GM21529 (cell line): ENCODE measurements at regions not wholly inside any gene's neighbourhood (a gene's known extent, or its start where the extent isn't known, plus 50 kb on each side); places are given as distances from the start of the nearest gene placed in this dataset.

Experiments used
- ATAC-seq: cut with Tn5 transposase; IDR thresholded peaks from one replicate; pipeline ENCODE4 v1.9.1; 2021; ENCODE audit not compliant: unreplicated experiment

DNA sequence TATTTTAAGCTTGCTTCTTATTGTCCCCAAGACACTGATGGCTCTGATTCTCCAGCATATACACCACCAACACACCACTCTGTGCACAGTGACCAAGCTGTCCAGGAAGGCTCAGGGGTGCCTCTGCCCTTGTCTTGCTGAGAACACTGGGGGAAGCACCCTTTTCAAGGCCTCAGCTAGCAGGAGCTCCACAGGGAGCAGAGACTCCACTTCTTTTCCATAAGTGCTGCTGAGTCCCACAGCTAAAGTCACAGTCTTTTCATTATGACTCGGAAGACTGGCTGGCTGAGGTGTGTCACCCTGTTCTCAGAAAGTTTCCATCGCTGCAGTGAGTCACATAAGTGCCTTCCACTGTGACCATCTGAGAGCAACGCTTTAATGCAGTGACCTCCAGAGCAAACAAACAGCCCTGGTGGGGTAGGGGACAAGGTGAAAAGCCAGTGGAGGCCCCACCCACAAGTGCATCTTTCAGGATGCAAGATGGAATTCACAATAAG, 226.9 kb upstream of the CHRNA7 start:
- ATAC-seq = no peak

DNA sequence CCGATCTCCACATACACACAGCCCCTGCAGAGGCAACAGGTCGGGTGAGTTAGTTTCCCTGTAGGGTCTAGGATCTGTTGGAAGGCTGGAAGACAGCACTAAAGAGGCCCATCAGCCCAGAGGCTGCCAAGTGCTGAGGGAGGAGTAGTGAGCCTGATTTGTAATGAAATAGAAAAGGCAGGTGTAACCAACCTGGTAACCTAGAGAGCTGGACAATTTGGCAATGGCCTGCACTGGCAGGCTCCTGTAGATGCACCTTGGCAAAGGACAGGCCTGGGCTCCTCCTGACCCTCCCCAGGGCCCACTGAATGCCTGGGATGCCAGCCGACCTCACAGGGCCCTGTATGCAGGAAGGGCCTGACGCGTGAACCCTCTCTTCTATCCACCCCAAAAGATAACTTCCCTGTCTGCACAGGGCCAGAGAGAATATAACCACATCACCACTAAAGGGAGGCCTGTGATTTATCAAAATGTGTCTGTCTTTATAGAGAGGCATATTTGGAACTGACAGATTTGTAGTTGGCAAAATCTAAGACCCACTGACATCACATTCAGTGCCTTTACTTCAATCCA, 225.1 kb upstream of the CHRNA7 start:
- ATAC-seq = no peak

DNA sequence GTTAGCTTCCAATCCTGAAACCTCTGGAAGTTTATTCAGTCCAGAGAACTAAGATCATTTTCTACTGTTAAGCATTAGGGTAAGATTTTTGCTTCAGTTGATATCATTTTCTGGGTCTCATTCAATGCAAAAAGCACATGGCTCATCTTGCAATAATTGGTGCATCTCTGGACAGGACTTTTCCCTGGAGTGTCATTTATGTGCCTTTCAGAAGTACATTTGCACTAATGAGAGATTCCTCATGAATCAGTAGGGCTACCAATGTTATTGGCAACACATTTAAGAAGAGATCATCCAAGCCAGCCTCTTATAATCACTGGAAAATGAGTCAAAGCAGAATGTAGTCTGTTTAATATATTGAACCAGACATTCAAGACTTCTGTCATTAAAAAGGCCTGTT, 224.2 kb upstream of the CHRNA7 start:
- no peak for ATAC-seq

- no peak for ATAC-seq
Observed at GRCh38 chr15:31811641-31812040, 218.7 kb upstream of the CHRNA7 start.

- ATAC-seq = no peak
Observed at GRCh38 chr15:31814082-31814481, 216.2 kb upstream of the CHRNA7 start.

- no peak for ATAC-seq
Observed at GRCh38 chr15:31815411-31816155, 214.7 kb upstream of the CHRNA7 start.

GRCh38 chr15:31822463-31822862, 207.9 kb upstream of the CHRNA7 start:
- ATAC-seq = no peak

GRCh38 chr15:31824024-31824423, 206.3 kb upstream of the CHRNA7 start:
- ATAC-seq = no peak

DNA sequence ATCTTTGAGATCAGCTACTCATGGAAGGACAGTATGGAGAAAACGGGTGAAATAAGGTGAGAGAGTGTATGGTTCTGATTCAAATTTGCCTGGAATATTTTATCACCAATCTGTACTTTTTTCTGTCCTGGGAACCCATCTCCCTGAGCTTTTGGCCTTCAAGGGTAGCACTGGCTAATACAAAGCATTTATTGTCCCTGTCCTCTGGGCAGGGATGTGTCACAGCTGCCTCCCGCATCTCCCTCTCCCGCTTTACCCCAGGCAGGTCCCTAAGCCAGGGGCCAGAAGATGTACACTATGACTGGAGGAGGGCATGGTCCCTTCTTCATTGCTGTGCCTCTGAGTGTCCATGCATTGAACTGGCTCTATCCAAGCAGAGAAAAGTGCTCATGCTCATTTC, 201.7 kb upstream of the CHRNA7 start:
- ATAC-seq = no peak

- no peak for ATAC-seq
Observed at GRCh38 chr15:31830591-31830990, 199.7 kb upstream of the CHRNA7 start.

GRCh38 chr15:31831596-31831995, 198.7 kb upstream of the CHRNA7 start:
- no peak for ATAC-seq

DNA sequence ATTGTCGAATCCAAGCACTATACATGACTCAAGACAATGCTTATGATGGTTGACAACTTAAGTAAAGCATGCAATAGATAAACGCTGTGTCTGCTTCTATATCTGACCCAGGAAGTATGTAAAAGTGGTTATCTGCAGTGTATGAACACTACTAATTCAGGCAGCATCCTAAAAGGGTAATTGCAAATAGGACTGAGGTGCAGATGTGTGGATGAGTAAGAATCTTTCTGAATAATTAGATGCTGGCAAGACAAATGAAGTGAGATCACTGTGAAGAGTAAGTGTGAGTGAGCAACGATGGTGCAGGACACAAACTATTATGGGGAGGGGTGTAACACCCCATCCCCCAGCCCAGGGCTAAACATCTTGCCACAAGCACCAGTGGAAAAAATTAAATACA, 195.7 kb upstream of the CHRNA7 start:
- ATAC-seq = no peak

DNA sequence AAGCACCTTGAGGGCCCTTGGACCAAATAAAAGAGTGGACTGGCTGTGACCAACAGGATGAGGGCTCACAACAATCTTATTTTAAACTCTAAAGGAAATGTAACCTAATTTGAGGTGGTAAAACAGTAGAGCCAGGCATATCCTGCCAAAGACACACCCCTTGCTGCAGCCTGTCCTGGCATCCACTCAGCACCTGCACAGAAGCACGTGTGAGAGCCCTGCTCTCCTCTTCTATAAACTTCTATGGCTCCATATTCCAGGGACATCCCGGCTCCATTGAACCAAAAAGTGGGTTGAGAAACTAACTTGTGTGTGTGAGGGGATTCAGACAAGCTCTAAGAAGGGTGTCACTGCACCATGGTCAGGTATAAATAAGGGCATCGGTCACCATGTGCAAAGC, 190.9 kb upstream of the CHRNA7 start:
- ATAC-seq = no peak

DNA sequence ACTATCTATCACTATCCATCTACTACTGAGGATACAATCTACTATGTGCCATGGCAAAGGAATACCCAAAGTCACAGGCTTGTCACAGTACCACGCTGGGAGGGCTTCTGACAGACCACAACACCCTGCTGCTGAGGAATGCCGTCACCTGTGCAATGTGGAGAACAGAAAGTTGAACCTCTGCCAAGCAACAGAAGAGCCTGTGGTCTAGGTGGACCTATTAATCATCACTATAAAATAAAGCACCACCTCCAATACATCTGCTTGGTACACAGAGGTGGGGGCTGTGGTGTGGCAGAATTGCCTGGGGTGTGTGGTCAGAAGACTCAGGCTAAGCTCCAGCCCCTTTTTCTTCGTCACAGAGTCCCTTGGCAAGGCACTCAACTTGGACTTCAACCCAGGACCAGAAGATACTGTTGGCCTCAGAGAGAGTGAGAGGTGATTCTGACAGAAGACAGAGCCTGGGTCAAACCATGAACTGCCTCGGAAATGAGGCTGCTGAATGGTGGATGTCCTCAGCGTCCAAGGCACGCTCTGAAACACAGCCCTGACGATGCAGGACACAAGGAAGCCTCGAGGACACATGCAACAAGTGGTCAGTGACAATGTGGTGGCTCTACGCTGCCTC, 189.4 kb upstream of the CHRNA7 start:
- ATAC-seq = no peak

DNA sequence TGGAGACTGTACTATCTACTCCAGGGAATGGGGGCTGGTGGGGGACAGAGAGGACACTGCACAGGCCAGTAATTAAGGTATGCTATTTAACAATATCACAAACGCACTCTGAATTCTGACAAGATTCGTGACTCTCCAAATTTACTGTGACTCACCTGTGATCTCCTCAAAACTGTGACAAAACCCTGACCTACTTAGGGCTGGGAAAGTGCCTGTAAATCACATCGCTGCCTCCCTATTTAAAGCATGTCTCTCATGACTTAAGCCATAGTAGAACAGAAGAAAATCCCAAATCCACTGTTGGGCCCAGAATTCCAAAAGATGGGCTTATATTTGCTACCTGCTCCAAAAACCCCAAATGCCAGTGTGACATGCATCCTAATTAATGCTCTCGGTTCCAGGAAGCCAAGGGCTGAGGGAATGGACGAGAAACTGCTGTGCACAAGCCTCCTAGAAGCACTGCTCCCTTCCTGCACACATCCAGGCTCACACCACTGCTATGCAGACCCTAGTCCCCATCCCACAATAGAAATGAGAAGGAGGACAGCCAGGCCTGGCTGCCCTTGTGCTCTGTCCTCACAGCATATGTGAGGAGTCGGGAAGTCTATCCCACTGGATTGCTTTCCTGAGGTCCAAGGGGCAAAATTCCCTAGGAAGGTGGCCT, 187.7 kb upstream of the CHRNA7 start:
- no peak for ATAC-seq

GRCh38 chr15:31843426-31844055, 186.8 kb upstream of the CHRNA7 start:
- ATAC-seq = no peak

GRCh38 chr15:31845791-31846190, 184.5 kb upstream of the CHRNA7 start:
- no peak for ATAC-seq

DNA sequence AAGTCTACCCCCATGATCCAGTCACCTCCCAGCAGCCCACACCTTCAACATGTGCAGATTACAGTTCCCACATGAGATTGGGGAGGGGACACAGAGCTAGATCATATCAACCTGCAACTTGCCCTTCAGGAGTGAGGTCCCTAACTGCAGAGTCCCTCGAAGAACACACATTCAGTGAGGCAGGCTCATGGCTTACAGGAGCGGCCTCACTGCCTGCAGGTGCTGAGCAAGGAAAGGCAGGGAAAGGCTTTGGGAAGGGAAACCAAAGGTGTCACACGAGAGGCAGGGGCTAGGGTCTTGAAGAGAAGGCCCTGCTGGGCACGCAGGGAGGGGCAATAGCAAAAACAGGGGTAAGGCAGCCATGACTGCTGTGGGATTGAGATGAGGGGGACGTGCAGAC, 182.4 kb upstream of the CHRNA7 start:
- ATAC-seq = no peak

DNA sequence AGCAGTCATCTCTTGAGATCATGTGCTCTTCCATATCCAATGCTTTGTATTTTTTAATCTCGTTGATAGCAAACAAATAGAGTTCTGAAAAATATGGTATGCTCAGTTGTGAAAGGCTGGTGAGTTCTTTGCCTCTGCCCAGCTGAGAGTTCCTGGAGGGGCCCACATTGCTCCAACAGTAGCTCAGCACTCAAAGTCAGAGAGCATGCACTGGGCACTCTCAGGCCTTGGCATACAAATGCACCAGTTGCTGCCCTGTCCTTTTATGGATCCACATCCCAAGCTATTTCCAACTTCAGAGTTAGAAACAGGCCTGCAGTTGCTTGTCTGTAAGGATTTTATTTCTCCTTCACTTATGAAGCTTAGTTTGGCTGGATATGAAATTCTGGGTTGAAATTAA, 181.7 kb upstream of the CHRNA7 start:
- no peak for ATAC-seq

GRCh38 chr15:31852933-31853799, 177.1 kb upstream of the CHRNA7 start:
- ATAC-seq = no peak
